ENCODE measurements at regions not wholly inside any gene's neighbourhood (a gene's known extent, or its start where the extent isn't known, plus 50 kb on each side); places are given as distances from the start of the nearest gene placed in this dataset.
"Not testable (repeated sequence)": the region's sequence is repeated elsewhere in the genome, so short reads cannot be mapped to it uniquely, and the experiment has no call there.

- DNase-seq, result no peak
These were observed 86.6 kb upstream of the ADRA1D start for GRCh38 chr20:4335722-4336121.

- no peak for DNase-seq
These were observed 83.2 kb upstream of the ADRA1D start for GRCh38 chr20:4332121-4332860.

GRCh38 chr20:4330011-4330410 lies 80.9 kb upstream of the ADRA1D start:
- DNase-seq, result no peak

GRCh38 chr20:4329232-4329631 lies 80.1 kb upstream of the ADRA1D start:
- DNase-seq, result no peak

- no peak for DNase-seq
These were observed 79.5 kb upstream of the ADRA1D start for GRCh38 chr20:4328541-4328940.

- no peak for DNase-seq
These were observed 78.9 kb upstream of the ADRA1D start for GRCh38 chr20:4327956-4328355.

GRCh38 chr20:4326195-4327065 lies 77.3 kb upstream of the ADRA1D start:
- DNase-seq, result no peak

- DNase-seq, result no peak
These were observed 76.6 kb upstream of the ADRA1D start for GRCh38 chr20:4325548-4326187.

- no peak for DNase-seq
These were observed 75.6 kb upstream of the ADRA1D start for GRCh38 chr20:4324611-4325243.

GRCh38 chr20:4322499-4322898 lies 73.4 kb upstream of the ADRA1D start:
- DNase-seq, result no peak

- no peak for DNase-seq
These were observed 71.2 kb upstream of the ADRA1D start for GRCh38 chr20:4320291-4320690.

GRCh38 chr20:4318891-4319290 lies 69.8 kb upstream of the ADRA1D start:
- DNase-seq, result no peak

- not testable (repeated sequence) for DNase-seq
These were observed 61.5 kb upstream of the ADRA1D start for GRCh38 chr20:4310616-4311015.

- no peak for DNase-seq
These were observed 57.1 kb upstream of the ADRA1D start for GRCh38 chr20:4306206-4306605.

- DNase-seq, result no peak
These were observed 56.0 kb upstream of the ADRA1D start for GRCh38 chr20:4305091-4305490.

GRCh38 chr20:4304601-4305000 lies 55.5 kb upstream of the ADRA1D start:
- DNase-seq, result no peak

GRCh38 chr20:4303136-4303535 lies 54.0 kb upstream of the ADRA1D start:
- DNase-seq, result no peak

GRCh38 chr20:4300921-4301320 lies 51.8 kb upstream of the ADRA1D start:
- no peak for DNase-seq

- no peak for DNase-seq
These were observed 51.3 kb upstream of the ADRA1D start for GRCh38 chr20:4300401-4300800.

- DNase-seq, result no peak
These were observed 50.7 kb upstream of the ADRA1D start for GRCh38 chr20:4299773-4300172.

- DNase-seq, result no peak
These were observed 50.1 kb upstream of the ADRA1D start for GRCh38 chr20:4299216-4299615.
